ENCODE measurements at regions not wholly inside any gene's neighbourhood (a gene's known extent, or its start where the extent isn't known, plus 50 kb on each side); places are given as distances from the start of the nearest gene placed in this dataset.

- H3K36me3 ChIP-seq (ENCODE audit: control insufficient read depth, insufficient read depth, low read length) = no peaks in the 10 kb centered on the region
- H3K9ac ChIP-seq (ENCODE audit: low read depth, low read length) = no peak overlapping the region
- no peaks in the 10 kb centered on the region for H3K27me3 ChIP-seq (ENCODE audit: control insufficient read depth, insufficient read depth, low read length)
- H3K4me1 ChIP-seq (ENCODE audit: control insufficient read depth, insufficient read depth, low read length) = peaks cover 3% of the 10 kb centered on the region
- H3K9me3 ChIP-seq (ENCODE audit: control insufficient read depth, insufficient read depth, low read length) = no peaks in the 10 kb centered on the region
- H3K4me3 ChIP-seq (ENCODE audit: low read depth, low read length) = no peak overlapping the region
These were observed 51.4 kb upstream of the IFNG-AS1 start for GRCh38 chr12:67937822-67938221.
